ENCODE measurements at regions not wholly inside any gene's neighbourhood (a gene's known extent, or its start where the extent isn't known, plus 50 kb on each side); places are given as distances from the start of the nearest gene placed in this dataset.

GRCh38 chr6:84929212-84929611, 164.8 kb upstream of the TBX18 start:
- TF ChIP-seq, protein P1, sequence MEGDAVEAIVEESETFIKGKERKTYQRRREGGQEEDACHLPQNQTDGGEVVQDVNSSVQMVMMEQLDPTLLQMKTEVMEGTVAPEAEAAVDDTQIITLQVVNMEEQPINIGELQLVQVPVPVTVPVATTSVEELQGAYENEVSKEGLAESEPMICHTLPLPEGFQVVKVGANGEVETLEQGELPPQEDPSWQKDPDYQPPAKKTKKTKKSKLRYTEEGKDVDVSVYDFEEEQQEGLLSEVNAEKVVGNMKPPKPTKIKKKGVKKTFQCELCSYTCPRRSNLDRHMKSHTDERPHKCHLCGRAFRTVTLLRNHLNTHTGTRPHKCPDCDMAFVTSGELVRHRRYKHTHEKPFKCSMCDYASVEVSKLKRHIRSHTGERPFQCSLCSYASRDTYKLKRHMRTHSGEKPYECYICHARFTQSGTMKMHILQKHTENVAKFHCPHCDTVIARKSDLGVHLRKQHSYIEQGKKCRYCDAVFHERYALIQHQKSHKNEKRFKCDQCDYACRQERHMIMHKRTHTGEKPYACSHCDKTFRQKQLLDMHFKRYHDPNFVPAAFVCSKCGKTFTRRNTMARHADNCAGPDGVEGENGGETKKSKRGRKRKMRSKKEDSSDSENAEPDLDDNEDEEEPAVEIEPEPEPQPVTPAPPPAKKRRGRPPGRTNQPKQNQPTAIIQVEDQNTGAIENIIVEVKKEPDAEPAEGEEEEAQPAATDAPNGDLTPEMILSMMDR (IDR thresholded peaks at IDR 0.05) = no peak
- TF ChIP-seq EP300 (IDR thresholded peaks at IDR 0.05) (no peak), POLR2A (IDR thresholded peaks at IDR 0.05) (no peak)

All from ovary (tissue), 3 donors.